GM12892 (cell line): ENCODE measurements at regions not wholly inside any gene's neighbourhood (a gene's known extent, or its start where the extent isn't known, plus 50 kb on each side); places are given as distances from the start of the nearest gene placed in this dataset.
"Not testable (repeated sequence)": the region's sequence is repeated elsewhere in the genome, so short reads cannot be mapped to it uniquely, and the experiment has no call there.

ENCODE experiments used
- DNase-seq: peaks from one replicate; pipeline ENCODE4 v3.0.0; 2011; ENCODE audit not compliant: insufficient read length
- FAIRE-seq: peaks from 2 replicates; lab custom pipeline; 2011; peaks lifted over from hg19 to GRCh38; lab: Jason Lieb, UNC
- POLR2A ChIP-seq: IDR thresholded peaks from 2 replicates; pipeline ENCODE4 v1.6.1; 2011; ENCODE audit warnings: low read depth, low read length, control low read depth
- POLR2AphosphoS5 ChIP-seq: IDR thresholded peaks from 2 replicates; pipeline ENCODE4 v1.6.1; 2011; ENCODE audit warnings: low read depth, low read length, control low read depth
- TAF1 ChIP-seq: IDR thresholded peaks from 2 replicates; pipeline ENCODE4 v1.6.1; 2011; ENCODE audit warnings: low read depth, mild to moderate bottlenecking, control low read depth, low read length, borderline replicate concordance

GRCh38 chr4:137430171-137430570 lies 102.1 kb downstream of the PCDH18 start:
- FAIRE-seq (no peak), DNase-seq (no peak)
- TF ChIP-seq POLR2AphosphoS5 (no peak), TAF1 (no peak), POLR2A (no peak)

GRCh38 chr4:137427411-137427810 lies 104.9 kb downstream of the PCDH18 start:
- TF ChIP-seq POLR2AphosphoS5 (no peak), TAF1 (no peak), POLR2A (no peak)
- no peak for FAIRE-seq
- no peak for DNase-seq

GRCh38 chr4:137425281-137425680 lies 107.0 kb downstream of the PCDH18 start:
- FAIRE-seq (no peak), DNase-seq (no peak)
- TF ChIP-seq TAF1 (no peak), POLR2A (no peak), POLR2AphosphoS5 (no peak)

GRCh38 chr4:137422666-137423065 lies 109.6 kb downstream of the PCDH18 start:
- TF ChIP-seq TAF1 (no peak), POLR2A (no peak), POLR2AphosphoS5 (no peak)
- no peak for DNase-seq
- FAIRE-seq = no peak

GRCh38 chr4:137421796-137422195 lies 110.5 kb downstream of the PCDH18 start:
- TF ChIP-seq POLR2AphosphoS5 = no peak
- TF ChIP-seq TAF1 = no peak
- no peak for TF ChIP-seq POLR2A
- DNase-seq = no peak
- FAIRE-seq = no peak

GRCh38 chr4:137420901-137421396 lies 111.3 kb downstream of the PCDH18 start:
- no peak for TF ChIP-seq POLR2A
- no peak for TF ChIP-seq TAF1
- no peak for TF ChIP-seq POLR2AphosphoS5
- no peak for DNase-seq
- no peak for FAIRE-seq

- TF ChIP-seq TAF1 (no peak), POLR2A (no peak), POLR2AphosphoS5 (no peak)
- FAIRE-seq = no peak
- DNase-seq = no peak
Observed at GRCh38 chr4:137417676-137418075, 114.6 kb downstream of the PCDH18 start.

- no peak for TF ChIP-seq POLR2AphosphoS5
- FAIRE-seq (no peak), DNase-seq (no peak)
Observed at GRCh38 chr4:137414802-137415201, 117.5 kb downstream of the PCDH18 start.

GRCh38 chr4:137408527-137409177 lies 123.6 kb downstream of the PCDH18 start:
- no peak for FAIRE-seq
- TF ChIP-seq POLR2AphosphoS5 = no peak
- no peak for TF ChIP-seq POLR2A
- TF ChIP-seq TAF1 = no peak
- no peak for DNase-seq

- not testable (repeated sequence) for DNase-seq, FAIRE-seq
Observed at GRCh38 chr4:137405833-137406232, 126.5 kb downstream of the PCDH18 start.

- DNase-seq (no peak), FAIRE-seq (no peak)
- TF ChIP-seq POLR2A (no peak), TAF1 (no peak), POLR2AphosphoS5 (no peak)
Observed at GRCh38 chr4:137394018-137394417, 138.3 kb downstream of the PCDH18 start.

- no peak for TF ChIP-seq POLR2A
- no peak for TF ChIP-seq TAF1
- no peak for TF ChIP-seq POLR2AphosphoS5
- no peak for FAIRE-seq
- DNase-seq = no peak
Observed at GRCh38 chr4:137393044-137393443, 139.2 kb downstream of the PCDH18 start.

- DNase-seq = no peak
- no peak for FAIRE-seq
- no peak for TF ChIP-seq POLR2A
- TF ChIP-seq POLR2AphosphoS5 = no peak
- TF ChIP-seq TAF1 = no peak
Observed at GRCh38 chr4:137390707-137391106, 141.6 kb downstream of the PCDH18 start.
